ENCODE measurements at regions not wholly inside any gene's neighbourhood (a gene's known extent, or its start where the extent isn't known, plus 50 kb on each side); places are given as distances from the start of the nearest gene placed in this dataset.

- TF ChIP-seq CHD7 (IDR thresholded peaks at IDR 0.05; ENCODE audit: insufficient replicate concordance, low read length): no peak
Observed at GRCh38 chr22:27308513-27308912, 493.0 kb downstream of the MN1 start (continued).

Measured in H1 (cell line).